Sigmoid colon (tissue), 4 donors: ENCODE measurements at regions not wholly inside any gene's neighbourhood (a gene's known extent, or its start where the extent isn't known, plus 50 kb on each side); places are given as distances from the start of the nearest gene placed in this dataset.

Experiments
- CTCF ChIP-seq, 4 experiments: fragments of 450-650 bp in 3 of 4; fragments of 200-600 bp in 1 of 4; IDR thresholded peaks; one replicate each; pipeline ENCODE4 v1.5.1; 2016 to 2019; ENCODE audit warnings: antibody characterized with exemption in 4 of 4, mild to moderate bottlenecking in 3 of 4, moderate library complexity in 2 of 4
- EP300 ChIP-seq, 4 donors: sonication (generic); formaldehyde crosslinking; IDR thresholded peaks; one replicate each; pipeline ENCODE4 v1.6.1; 2017; ENCODE audit warnings: antibody characterized with exemption in 4 of 4
- POLR2A ChIP-seq, 2 donors: fragments of 450-650 bp; IDR thresholded peaks; one replicate each; pipeline ENCODE4 v1.6.1; 2016; ENCODE audit warnings: antibody characterized with exemption in 2 of 2, mild to moderate bottlenecking in 2 of 2, moderate library complexity in 2 of 2
- POLR2AphosphoS5 ChIP-seq, 4 donors: sonication (generic); formaldehyde crosslinking; IDR thresholded peaks; one replicate each; pipeline ENCODE4 v1.6.1; 2017; ENCODE audit warnings: antibody characterized with exemption in 4 of 4

DNA sequence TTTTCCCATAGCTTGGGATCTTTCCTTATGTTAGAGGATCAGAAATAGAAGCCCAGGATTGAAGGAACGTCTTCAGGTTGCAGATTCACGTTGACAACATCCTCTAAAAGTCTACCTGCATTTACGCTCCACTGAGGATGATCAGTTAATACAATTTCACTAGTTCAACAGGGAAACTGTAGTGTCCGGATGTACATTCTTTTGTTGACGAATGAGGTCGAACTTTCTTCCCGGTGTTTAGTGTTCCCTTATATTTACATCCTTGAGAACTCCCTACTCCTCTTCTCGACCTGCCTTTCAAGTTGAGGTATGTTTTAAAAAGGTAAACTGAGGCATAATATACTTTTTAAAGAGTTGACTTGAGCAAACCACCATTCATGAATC lies 74.8 kb downstream of the SIK1 start:
- no peak for TF ChIP-seq CTCF (IDR thresholded peaks at IDR 0.05)
- no peak for TF ChIP-seq POLR2A (IDR thresholded peaks at IDR 0.05)
- TF ChIP-seq POLR2AphosphoS5 (IDR thresholded peaks at IDR 0.05) = no peak
- TF ChIP-seq EP300 (IDR thresholded peaks at IDR 0.05) = no peak
